ENCODE measurements at regions not wholly inside any gene's neighbourhood (a gene's known extent, or its start where the extent isn't known, plus 50 kb on each side); places are given as distances from the start of the nearest gene placed in this dataset.

GRCh38 chr2:121974897-121975661 lies 219.6 kb downstream of the TSN start:
- no peak for TF ChIP-seq EZH2phosphoT487 (IDR thresholded peaks at IDR 0.05; ENCODE audit: insufficient read depth, low read depth)
- no peak for TF ChIP-seq EZH2 (IDR thresholded peaks at IDR 0.05; ENCODE audit: insufficient read depth, poor library complexity, severe bottlenecking)
